HL-60 (cell line): ENCODE measurements at regions not wholly inside any gene's neighbourhood (a gene's known extent, or its start where the extent isn't known, plus 50 kb on each side); places are given as distances from the start of the nearest gene placed in this dataset.

Experiments used
- CTCF ChIP-seq: IDR thresholded peaks from one replicate; pipeline ENCODE4 v1.5.1; 2011; ENCODE audit warnings: low read length, control low read depth, inconsistent platforms; ENCODE audit not compliant: insufficient read depth
- POLR2AphosphoS5 ChIP-seq: IDR thresholded peaks from 2 replicates; pipeline ENCODE4 v1.6.1; 2012; ENCODE audit warnings: low read depth
- REST ChIP-seq: IDR thresholded peaks from 2 replicates; pipeline ENCODE4 v1.6.1; 2012; ENCODE audit warnings: low read depth; ENCODE audit not compliant: insufficient replicate concordance

DNA sequence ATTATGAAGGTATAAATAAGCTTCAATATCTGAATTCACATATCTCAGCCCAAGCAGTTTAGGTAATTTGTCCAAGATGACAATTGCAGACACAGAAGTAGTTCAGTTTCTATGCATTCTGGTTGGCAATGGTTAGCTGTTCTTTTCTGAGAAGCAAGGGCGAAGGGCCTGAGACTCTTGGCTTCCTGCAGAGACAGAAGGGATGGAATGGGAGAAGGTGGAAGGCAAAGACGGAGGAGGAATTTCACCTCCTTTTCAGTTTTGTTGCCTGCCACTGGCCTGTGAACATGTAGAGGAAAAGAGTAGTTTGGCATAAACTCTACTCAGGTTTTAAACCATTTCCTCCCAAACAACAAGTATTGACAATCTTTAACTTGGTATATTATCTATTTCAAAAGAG is 180.7 kb upstream of the HS3ST5 start:
- TF ChIP-seq POLR2AphosphoS5, result no peak
- no peak for TF ChIP-seq CTCF
- TF ChIP-seq REST, result no peak
